Hepatocyte (in vitro differentiated cells): ENCODE measurements at regions not wholly inside any gene's neighbourhood (a gene's known extent, or its start where the extent isn't known, plus 50 kb on each side); places are given as distances from the start of the nearest gene placed in this dataset.

Experiments used
- DNase-seq: peaks from one replicate; pipeline ENCODE4 v3.0.0-alpha.2; 2016; ENCODE audit warnings: low spot score
- H2AFZ ChIP-seq: fragments of 200-600 bp; sonication (generic); 2 replicates; pipeline ENCODE4 v1.6.0; 2016; ENCODE audit warnings: antibody characterized with exemption, mild to moderate bottlenecking
- H3K27ac ChIP-seq: fragments of 200-600 bp; sonication (generic); 2 replicates; pipeline ENCODE4 v1.5.1; 2016; ENCODE audit warnings: mild to moderate bottlenecking
- H3K27me3 ChIP-seq: fragments of 200-600 bp; sonication (generic); 2 replicates; pipeline ENCODE4 v1.6.1; 2016
- H3K36me3 ChIP-seq: fragments of 200-600 bp; sonication (generic); replicated peaks from 2 replicates; pipeline ENCODE4 v1.5.1; 2016; ENCODE audit warnings: low read depth; ENCODE audit not compliant: insufficient read depth
- H3K4me1 ChIP-seq: fragments of 200-600 bp; sonication (generic); 2 replicates; pipeline ENCODE4 v1.5.1; 2016; ENCODE audit warnings: mild to moderate bottlenecking, moderate library complexity; ENCODE audit not compliant: insufficient read depth
- H3K4me2 ChIP-seq: fragments of 200-600 bp; sonication (generic); 2 replicates; pipeline ENCODE4 v1.6.0; 2016
- H3K4me3 ChIP-seq: fragments of 200-600 bp; sonication (generic); 2 replicates; pipeline ENCODE4 v1.5.1; 2016; ENCODE audit warnings: mild to moderate bottlenecking
- H3K79me2 ChIP-seq: fragments of 200-600 bp; sonication (generic); 2 replicates; pipeline ENCODE4 v1.6.0; 2017; ENCODE audit warnings: mild to moderate bottlenecking
- H3K9me2 ChIP-seq: fragments of 200-600 bp; sonication (generic); replicated peaks from 2 replicates; pipeline ENCODE4 v1.6.0; 2017; ENCODE audit warnings: mild to moderate bottlenecking; ENCODE audit not compliant: insufficient read depth
- H3K9me3 ChIP-seq: fragments of 200-600 bp; sonication (generic); 2 replicates; pipeline ENCODE4 v1.5.1; 2016; ENCODE audit warnings: low read depth, mild to moderate bottlenecking
- H4K20me1 ChIP-seq: fragments of 200-600 bp; sonication (generic); 2 replicates; pipeline ENCODE4 v1.6.0; 2016; ENCODE audit warnings: mild to moderate bottlenecking; ENCODE audit not compliant: insufficient read depth, poor library complexity, severe bottlenecking
- EZH2 ChIP-seq: fragments of 200-600 bp; sonication (generic); IDR thresholded peaks from 2 replicates; pipeline ENCODE4 v1.6.1; 2016; ENCODE audit warnings: antibody characterized with exemption, mild to moderate bottlenecking, borderline replicate concordance
- EZH2phosphoT487 ChIP-seq: fragments of 200-600 bp; sonication (generic); IDR thresholded peaks from one replicate; pipeline ENCODE4 v1.6.1; 2018; ENCODE audit warnings: antibody characterized with exemption, mild to moderate bottlenecking, low read depth, moderate library complexity; ENCODE audit not compliant: unreplicated experiment, severe bottlenecking
- WGBS: methylation state at CpG from one replicate; pipeline ENCODE4 v1.1.6; 2016; ENCODE audit warnings: low lambda C conversion rate; ENCODE audit errors: missing lambda C conversion rate; 5-methylcytosine and 5-hydroxymethylcytosine counted together
- TF ChIP-seq, protein P1 (sequence below): fragments of 200-600 bp; sonication (generic); IDR thresholded peaks from 2 replicates; pipeline ENCODE4 v1.5.1; 2016; ENCODE audit warnings: antibody characterized with exemption, mild to moderate bottlenecking; ENCODE audit not compliant: poor library complexity

DNA sequence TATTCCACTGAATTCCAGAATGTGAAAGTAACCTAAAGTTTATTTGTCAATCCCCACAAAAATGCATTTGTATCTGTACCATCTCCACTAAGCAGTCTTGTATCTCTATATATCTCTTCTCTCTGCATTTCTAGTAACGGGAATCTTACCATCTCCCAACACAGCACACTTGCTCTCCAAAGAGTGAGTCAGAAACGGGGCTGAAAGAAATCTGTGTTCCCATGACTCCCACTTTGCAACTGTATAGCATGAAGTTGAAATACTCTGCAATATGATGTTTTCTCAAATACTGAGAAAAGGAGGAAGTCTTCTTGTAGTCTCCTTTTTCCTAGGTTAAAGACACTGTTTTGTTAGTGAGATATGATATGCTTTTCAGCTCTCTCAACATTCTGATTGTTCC is 848.8 kb upstream of the ACO1 start:
- Histone ChIP-seq H2AFZ (no peak overlapping the region), H3K36me3 (no peaks in the 10 kb centered on the region), H3K27me3 (no peaks in the 10 kb centered on the region), H3K4me3 (no peak overlapping the region), H3K9me3 (no peaks in the 10 kb centered on the region), H3K79me2 (no peaks in the 10 kb centered on the region), H3K27ac (no peak overlapping the region), H3K4me2 (no peak overlapping the region), H3K4me1 (no peaks in the 10 kb centered on the region), H4K20me1 (no peaks in the 10 kb centered on the region), H3K9me2 (no peaks in the 10 kb centered on the region)
- no peak for DNase-seq
- TF ChIP-seq, protein P1, sequence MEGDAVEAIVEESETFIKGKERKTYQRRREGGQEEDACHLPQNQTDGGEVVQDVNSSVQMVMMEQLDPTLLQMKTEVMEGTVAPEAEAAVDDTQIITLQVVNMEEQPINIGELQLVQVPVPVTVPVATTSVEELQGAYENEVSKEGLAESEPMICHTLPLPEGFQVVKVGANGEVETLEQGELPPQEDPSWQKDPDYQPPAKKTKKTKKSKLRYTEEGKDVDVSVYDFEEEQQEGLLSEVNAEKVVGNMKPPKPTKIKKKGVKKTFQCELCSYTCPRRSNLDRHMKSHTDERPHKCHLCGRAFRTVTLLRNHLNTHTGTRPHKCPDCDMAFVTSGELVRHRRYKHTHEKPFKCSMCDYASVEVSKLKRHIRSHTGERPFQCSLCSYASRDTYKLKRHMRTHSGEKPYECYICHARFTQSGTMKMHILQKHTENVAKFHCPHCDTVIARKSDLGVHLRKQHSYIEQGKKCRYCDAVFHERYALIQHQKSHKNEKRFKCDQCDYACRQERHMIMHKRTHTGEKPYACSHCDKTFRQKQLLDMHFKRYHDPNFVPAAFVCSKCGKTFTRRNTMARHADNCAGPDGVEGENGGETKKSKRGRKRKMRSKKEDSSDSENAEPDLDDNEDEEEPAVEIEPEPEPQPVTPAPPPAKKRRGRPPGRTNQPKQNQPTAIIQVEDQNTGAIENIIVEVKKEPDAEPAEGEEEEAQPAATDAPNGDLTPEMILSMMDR: no peak
- TF ChIP-seq EZH2 (no peak), EZH2phosphoT487 (no peak)
- 88% methylated on average over 2 of the region's 2 CpGs for WGBS

DNA sequence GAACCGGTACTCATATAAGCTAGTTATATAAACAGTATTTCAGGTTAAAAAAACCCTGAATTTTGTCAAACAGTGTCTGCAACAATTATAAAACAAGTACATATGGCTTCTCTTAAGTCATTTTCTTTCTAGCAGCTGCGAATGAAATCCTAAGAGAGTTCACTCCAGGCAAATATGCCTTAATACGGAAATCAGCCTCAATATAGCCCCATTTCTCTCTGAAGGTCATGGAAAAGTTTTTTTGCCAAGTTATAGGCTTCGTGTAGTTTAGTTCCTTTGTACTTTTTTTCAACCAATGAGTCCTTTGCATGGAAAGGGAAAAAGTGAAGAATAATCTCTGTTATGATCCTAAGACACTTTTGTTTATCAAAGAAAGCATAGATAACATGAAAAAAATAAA is 848.0 kb upstream of the ACO1 start:
- no peak for DNase-seq
- TF ChIP-seq EZH2 (no peak), EZH2phosphoT487 (no peak)
- TF ChIP-seq, protein P1: no peak
- no peaks in the 10 kb centered on the region for H3K9me2 ChIP-seq

DNA sequence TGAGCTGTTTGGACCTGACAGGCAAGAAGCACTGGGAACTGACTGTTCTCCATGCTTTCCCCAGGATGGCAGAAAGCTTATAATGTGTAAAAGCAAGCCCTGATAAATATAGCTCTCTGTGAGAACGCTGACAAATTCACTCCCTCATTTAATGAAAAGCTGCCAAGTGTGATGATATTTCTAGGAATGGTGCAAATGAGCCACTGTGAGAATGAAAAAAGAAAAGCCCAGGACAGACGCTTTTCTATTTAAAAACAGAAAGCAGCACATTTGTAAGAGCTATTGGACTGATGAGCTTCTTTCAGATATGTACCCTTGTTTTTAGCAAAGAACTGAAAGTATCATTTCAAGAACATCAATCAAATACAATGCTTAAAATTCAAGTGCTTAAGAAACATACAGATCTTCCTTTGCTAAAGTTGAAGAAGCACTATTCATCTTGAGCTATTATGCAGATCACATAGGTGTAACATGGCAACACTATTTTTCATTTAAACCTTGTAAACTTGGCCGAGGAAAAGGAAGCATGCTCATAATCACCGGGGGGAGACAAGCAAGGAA is 842.6 kb upstream of the ACO1 start:
- H3K9me3 ChIP-seq: no peaks in the 10 kb centered on the region

More for the DNA sequence above, 848.0 kb upstream of the ACO1 start:
- Histone ChIP-seq H3K79me2 (no peaks in the 10 kb centered on the region), H2AFZ (no peak overlapping the region), H3K27me3 (no peaks in the 10 kb centered on the region), H3K4me2 (no peak overlapping the region), H3K27ac (no peak overlapping the region), H3K4me1 (no peaks in the 10 kb centered on the region), H3K36me3 (no peaks in the 10 kb centered on the region), H3K9me3 (no peaks in the 10 kb centered on the region), H4K20me1 (no peaks in the 10 kb centered on the region), H3K4me3 (no peak overlapping the region)
- WGBS: 79% methylated on average over 4 of the region's 4 CpGs

More for the DNA sequence above, 842.6 kb upstream of the ACO1 start:
- Histone ChIP-seq H3K36me3 (no peaks in the 10 kb centered on the region), H3K79me2 (no peaks in the 10 kb centered on the region), H3K27me3 (no peaks in the 10 kb centered on the region), H3K9me2 (no peaks in the 10 kb centered on the region), H2AFZ (no peak overlapping the region), H3K4me2 (peak overlapping the region; percentile 26), H3K27ac (peak overlapping the region; percentile 11), H3K4me1 (no peaks in the 10 kb centered on the region), H4K20me1 (no peaks in the 10 kb centered on the region), H3K4me3 (no peak overlapping the region)
- no peak for TF ChIP-seq EZH2phosphoT487
- no peak for TF ChIP-seq EZH2
- TF ChIP-seq, protein P1: no peak
- DNase-seq: no peak
- WGBS: 65% methylated on average over 4 of the region's 4 CpGs
